ENCODE measurements at regions not wholly inside any gene's neighbourhood (a gene's known extent, or its start where the extent isn't known, plus 50 kb on each side); places are given as distances from the start of the nearest gene placed in this dataset.
"Not testable (repeated sequence)": the region's sequence is repeated elsewhere in the genome, so short reads cannot be mapped to it uniquely, and the experiment has no call there.

DNA sequence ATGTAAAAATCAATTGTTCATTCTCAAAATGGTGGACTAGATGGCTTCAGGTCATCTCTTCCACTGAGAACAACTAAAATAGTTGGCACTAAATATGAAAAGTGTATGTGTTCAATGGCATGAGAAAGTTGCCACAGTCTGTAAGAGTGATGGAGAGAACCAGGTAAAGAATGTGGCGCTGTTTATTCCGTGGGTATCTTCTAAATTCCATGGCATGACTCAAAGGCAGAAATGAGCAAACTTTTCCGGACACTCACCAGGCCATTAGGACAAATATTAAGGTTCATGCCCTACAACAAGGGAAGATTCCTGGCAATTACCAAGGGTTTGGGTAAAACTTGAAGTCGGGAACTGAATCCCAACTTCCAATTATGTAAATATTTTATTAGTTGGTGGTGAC, 825.4 kb upstream of the CDH6 start:
- DNase-seq (ENCODE audit: low spot score), result no peak

DNA sequence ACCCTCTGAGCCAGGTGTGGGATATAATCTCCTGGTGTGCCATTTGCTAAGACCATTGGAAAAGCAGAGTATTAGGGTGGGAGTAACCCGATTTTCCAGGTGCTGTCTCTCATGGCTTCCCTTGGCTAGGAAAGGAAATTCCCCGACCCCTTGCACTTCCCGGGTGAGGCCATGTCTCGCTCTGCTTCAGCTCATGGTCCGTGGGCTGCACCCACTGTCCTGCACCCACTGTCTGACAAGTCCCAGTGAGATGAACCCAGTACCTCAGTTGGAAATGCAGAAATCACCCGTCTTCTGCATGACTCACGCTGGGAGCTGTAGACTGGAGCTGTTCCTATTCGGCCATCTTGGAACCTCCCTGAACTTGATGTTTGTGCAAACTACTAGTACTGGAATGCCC, 828.5 kb upstream of the CDH6 start:
- DNase-seq (ENCODE audit: low spot score), result not testable (repeated sequence)

DNA sequence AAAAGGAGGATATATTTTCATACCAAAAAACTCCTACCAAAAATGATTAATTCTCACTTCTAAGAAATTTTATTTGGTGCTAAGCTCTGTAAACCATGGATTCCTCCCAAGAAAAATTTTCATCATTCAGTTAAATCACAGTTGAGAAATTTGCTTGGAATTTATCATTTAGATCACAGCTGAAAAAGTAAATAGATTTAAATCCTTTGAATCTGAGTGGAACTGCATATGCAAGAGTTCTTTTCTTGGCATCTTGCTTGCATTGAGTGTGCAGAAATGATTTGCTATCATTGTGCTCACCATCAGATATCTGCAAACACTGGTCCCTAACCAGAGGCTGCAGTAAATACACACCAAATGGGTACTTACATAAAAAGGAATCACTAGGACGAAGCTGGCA, 836.1 kb upstream of the CDH6 start:
- DNase-seq (ENCODE audit: low spot score), result no peak

DNA sequence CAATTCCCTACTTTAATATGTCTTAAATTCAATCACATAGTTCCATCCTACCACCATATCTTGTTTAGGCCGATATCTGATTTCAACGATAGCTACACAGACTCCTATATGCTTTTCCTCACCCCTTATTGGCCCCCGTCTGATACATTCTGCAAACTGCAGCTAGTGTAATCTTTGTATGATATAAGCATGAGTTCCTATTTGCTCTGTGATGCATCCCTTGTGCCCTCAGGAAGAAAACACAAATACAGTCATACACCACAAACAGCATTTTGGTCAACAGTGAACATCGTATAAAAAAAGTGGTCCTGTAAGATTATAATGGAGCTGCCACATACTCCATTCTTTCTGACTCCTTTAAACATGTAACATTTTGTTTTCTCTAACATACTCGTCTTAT, 837.8 kb upstream of the CDH6 start:
- no peak for DNase-seq (ENCODE audit: low spot score)

DNA sequence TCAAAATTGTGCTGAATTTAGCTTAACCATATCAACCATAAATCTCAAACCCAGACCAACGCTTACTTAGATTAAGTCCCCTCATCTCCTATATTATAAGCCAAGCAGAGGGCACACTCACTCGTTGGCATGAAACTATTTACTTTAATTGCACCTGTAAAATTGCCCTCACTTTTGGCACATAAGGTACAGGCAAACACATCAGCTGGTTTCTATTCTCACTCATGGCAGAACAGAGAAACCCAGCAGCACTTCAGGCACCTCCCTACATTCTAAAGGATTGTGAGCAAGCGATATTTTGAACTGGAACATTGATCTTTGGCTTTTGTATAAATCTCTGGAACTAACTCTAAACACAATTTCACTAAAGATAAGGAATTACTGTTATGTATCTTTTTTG, 845.6 kb upstream of the CDH6 start:
- DNase-seq (ENCODE audit: low spot score), result no peak

DNA sequence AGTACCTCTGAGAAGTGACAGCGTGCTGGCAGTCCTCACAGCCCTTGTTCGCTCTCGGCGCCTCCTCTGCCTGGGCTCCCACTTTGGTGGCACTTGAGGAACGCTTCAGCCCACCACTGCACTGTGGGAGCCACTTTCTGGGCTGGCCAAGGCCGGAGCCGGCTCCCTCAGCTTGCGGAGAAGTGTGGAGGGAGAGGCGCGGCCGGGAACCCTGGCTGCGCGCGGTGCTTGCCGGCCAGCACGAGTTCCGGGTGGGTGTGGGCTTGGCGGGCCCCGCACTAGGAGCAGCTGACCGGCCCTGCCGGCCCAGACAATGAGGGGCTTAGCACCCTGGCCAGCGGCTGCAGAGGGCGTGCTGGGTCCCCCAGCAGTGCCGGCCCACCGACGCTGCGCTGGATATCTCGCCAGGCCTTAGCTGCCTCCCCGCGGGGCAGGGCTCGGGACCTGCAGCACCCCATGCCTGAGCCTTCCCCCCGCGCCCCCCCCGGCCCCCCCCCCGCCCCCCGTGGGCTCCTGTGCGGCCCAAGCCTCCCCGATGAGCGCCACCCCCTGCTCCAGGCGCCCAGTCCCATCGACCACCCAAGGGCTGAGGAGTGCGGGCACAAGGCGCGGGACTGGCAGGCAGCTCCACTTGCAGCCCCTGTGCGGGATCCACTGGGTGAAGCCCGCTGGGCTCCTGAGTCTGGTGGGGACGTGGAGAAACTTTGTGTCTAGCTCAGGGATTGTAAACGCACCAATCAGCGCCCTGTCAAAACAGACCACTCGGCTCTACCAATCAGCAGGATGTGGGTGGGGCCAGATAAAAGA, 847.7 kb upstream of the CDH6 start:
- not testable (repeated sequence) for DNase-seq (ENCODE audit: low spot score)

DNA sequence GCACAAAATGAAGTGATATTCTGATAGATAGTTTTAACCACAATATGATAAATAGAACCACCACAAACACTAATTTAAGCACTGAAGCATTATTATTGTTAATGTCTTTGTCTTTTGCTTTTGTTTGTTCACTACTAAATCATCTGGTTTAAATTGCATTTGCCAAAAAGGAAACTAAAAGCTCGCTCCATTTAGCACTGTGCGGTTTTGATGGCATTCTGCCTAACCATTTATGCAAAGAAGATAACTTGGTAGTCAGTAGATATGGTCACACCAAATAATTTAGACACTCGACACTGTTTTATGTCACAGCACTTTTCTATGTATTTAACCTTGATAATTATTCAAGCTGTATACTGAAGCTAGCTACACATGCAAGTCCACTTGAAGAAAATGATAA, 849.8 kb upstream of the CDH6 start:
- DNase-seq (ENCODE audit: low spot score), result no peak

DNA sequence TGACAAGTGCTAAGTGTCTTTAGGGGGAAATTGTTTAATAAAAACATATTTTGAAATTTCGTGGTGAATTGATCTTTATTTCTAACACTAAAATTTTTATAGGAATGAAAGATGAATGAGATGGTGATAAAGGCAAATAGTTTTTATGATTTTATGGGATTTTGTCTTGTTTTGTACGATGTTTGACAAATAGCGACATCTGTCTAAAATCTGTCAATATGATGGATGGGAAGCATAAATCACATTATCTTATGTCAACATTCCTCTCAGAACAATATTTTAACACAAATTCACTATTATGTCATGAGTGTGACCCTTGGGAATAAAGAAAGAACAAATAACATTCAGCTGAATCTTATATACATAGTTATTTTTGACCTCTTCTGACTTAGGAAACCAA, 852.0 kb upstream of the CDH6 start:
- DNase-seq (ENCODE audit: low spot score), result no peak

DNA sequence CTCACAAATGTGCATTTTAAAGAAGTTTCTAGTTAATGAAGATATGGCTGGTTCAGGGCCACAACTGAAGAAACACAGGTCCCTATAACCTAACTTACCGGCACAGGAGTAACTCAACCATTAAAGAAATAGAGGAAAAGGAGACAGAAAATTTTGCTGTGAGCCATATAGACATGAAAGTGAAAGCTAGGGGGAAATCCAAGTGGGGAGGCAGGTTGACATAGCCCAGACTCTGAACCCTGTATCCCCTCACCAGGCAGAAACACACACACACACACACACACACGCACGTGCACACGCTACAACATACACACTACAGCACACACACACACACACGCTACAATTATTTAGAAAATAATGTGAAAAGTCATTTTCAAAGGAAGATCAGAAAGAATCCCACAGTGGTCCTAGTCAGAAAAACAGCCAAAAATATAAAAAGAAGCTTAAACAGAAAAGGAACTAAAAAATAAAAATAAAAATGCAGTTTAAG, 856.4 kb upstream of the CDH6 start:
- DNase-seq (ENCODE audit: low spot score), result no peak

DNA sequence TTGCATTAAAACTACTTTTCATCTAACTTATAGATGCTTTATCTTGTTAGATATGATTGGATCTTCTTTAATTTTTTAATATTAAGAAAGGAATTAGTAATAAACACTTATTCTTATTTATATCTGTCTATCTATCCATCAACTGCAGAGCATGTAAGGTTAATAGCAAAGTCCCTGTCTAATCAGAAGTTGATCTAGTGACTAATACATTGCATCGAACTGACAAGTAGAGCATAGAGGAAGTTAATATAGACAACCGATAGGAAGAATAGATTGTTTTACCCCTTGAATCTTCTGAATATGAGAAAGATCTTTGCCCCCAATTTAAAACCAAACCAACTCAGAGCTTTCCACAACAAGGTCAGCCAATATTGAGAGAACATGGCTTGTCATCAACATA, 862.0 kb upstream of the CDH6 start:
- no peak for DNase-seq (ENCODE audit: low spot score)

DNA sequence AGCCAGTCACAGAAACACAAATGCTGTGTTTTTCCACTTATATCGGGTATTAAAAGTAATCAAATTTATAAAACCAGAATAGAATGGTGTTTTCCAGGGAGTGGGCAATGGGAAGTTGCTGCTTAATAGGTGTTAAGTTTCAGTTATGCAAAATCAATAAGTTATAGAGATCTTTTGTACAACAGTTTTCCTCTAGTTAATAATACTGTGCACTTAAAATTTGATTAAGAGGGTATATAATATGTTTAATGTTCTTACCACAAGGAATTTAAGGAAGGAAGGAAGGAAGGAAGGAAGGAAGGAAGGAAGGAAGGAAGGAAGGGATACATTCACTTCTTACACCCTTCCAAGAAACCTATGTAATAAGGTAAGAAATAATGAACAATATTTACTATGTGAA, 867.7 kb upstream of the CDH6 start:
- no peak for DNase-seq (ENCODE audit: low spot score)

DNA sequence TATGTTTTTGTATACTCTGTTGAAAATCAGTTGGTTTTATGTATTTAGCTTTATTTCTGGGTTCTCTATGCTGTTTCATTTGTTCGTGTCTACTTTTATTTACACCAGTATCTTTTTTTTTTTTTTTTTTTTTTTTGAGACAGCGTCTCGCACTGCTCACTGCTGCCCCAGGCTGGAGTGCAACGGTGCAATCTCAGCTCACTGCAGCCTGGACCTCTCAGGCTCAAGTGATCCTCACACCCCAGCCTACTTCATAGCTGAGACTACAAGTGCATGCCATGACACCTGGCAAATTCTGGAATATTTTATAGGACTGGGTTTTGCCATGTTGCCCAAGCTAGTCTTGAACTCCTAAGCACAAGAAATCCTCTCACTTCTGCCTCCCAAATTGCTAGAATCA, 869.4 kb upstream of the CDH6 start:
- no peak for DNase-seq (ENCODE audit: low spot score)

DNA sequence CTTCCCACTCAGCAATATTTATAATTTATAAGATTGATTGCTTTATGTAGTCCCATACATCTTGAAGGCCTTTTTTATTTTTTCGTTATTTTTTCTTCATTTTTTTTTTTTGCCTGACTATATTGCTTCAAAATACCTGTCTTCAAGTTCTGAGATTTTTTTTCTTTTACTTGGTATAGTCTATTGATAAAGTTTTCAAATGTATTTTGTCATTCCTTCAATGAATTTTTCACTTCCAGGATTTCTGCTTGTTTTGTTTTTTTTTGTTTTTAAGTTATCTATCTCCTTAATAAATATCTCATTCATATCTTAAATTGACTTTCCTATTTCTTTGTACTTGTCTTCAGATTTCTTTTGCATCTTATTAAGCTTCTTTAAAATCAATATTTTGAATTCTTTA, 905.6 kb upstream of the CDH6 start:
- no peak for DNase-seq (ENCODE audit: low spot score)

DNA sequence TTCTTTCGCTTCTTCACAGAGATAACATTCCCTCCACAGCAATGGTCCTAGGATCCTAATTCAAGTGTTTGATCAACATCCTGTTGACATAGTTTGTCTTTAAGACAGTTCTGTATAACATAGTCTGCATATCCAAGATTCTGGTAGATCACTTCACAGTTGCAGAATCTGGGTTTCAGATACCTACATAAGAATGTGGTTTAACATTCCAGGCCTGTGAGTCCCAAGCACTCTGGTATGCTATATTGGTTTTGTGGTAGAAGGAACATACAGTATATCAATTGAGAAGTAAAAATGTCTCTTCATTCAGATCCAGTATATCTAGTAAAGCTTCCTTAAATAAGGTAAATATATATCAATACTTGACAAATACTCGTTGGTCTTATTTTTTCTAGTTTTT, 914.2 kb upstream of the CDH6 start:
- DNase-seq (ENCODE audit: low spot score), result no peak

DNA sequence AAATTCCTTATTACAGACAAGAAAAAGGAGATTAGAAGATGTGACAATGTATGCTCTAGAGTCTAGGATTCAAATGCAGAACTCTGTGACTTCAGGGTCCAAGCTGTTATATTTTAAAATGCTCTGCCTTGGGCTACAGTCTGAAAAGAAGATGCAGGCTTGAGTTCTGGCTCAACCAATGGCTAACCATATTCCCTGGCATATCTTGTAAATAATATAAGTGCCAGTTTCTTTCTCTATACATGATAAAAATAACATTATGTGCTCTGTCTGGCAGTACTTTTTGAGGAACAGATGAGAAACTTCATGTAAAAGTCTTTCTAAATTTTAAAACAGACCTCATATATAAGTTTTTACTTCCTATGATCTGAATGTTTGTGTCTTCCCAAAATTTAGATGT, 926.5 kb upstream of the CDH6 start:
- DNase-seq (ENCODE audit: low spot score), result no peak

DNA sequence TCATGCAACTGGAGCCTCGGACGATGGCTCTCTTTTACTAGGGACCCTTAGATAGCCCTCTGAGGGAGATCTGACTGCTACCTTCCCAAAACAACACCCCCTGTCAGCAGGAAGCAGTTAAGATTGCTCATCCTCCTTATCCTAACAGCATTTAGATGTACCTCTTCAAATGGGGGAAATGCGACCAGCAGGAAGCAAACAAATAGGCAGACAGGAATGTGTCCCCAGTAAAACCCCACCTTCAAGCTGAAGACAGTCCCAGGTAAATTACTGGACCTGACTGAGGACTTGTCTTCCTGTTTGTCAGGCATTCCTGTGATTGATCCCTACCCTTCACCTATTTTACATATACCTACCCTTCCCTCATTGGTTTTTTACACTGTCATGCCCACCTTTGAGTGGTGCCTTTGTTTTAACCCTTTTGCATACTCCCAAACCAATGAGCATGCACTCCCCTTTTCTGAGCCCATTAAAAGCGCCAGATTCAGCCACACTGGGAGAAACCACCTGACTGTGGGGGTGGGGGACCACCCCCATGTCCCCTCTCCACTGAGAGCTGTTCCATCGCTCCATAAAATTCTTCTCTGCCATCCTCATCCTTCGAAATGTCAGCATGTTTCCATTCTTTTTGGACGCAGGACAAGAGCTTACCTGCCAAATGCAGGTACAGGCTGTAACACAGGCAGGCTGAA, 954.0 kb upstream of the CDH6 start:
- DNase-seq (ENCODE audit: low spot score), result no peak

DNA sequence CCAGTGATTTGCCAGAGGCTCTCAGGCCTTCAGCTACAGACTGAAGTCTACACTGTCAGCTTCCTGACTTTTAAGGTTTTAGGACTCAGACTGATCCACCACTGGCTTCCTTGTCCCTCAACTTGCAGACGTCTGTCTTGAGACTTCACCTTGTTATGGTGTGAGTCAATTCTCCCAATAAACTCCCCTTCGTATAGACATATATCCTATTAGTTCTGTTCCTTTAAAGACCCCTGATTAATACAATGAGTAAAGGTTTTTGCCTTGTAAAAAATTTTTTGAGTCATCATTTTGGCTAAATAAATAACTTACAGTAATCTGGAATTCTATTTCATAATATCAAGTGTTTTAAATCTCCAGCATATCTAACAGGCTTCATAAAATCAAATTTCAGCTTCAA, 956.3 kb upstream of the CDH6 start:
- DNase-seq (ENCODE audit: low spot score), result no peak

DNA sequence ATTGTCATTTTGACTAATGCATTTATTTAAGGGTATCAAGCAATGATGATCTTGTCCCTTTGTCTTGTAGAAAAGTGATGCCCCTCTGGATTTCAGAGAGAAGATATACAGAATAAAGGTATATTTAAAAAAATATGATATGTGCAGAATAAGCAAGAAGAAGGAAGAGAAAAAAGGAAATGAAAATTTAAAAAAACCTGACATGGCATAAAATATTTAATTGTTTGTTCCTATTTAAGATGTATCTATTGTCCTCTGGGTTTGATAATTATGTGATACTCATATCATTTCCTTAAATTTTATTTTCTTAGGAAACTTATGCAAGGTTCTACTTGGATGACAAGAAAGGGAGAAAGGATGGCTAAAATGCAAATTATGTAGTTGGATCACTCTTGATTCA, 983.7 kb upstream of the CDH6 start:
- DNase-seq (ENCODE audit: low spot score), result no peak

DNA sequence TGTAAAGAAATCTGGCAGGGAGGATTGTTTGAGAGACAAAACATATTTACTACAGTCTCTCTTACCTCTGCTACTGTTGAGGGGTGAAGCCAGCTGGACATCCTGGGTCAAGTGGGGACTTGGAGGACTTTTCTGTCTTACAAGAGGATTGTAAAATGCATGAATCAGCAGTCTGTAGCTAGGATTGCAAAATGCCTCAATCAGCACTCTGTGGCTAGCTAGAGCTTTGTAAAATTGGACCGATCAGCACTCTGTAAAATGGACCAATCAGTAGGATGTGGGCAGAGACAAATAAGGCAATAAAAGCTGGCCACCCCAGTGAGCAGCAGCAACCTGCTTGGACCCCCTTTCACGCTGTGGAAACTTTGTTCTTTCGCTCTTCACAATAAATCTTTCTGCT, 995.8 kb upstream of the CDH6 start:
- DNase-seq (ENCODE audit: low spot score), result no peak

DNA sequence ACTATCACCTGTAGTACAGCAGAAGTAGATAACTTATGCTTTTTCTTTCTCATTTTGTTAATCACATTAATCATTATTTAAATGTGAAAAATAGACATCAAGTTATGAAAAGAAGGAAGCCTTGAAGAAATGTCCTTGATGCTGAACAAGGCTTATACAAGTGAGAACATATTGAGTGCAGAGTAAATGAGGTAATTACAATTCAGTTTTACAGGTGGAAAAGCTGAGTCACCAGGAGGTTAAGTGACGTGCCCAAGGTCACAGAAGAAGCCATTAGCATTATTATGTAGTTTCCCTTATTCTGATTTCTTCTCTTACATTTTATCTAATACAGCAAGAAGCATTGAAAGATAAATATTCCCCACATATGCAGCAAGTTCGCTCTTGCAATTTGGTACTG, 998.5 kb upstream of the CDH6 start:
- no peak for DNase-seq (ENCODE audit: low spot score)

DNA sequence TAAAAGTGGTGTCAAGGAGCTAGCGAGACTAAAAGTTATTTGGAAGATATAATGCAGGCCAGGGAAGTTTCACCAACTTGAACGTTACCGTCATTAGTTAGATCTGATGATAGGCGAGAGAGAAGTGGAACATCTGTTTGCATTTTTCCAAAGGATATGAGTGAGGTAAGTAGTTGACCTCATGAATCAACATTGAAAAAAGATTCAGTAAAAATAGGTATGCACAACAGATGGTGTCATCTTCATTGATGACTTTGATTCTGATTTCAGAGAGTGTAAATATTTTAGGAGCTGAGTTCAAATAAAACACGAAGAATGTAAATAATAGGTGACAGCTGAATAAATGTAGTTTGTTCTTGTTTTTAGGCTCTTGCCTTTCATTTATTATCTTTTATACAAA, 998.9 kb upstream of the CDH6 start:
- no peak for DNase-seq (ENCODE audit: low spot score)

DNA sequence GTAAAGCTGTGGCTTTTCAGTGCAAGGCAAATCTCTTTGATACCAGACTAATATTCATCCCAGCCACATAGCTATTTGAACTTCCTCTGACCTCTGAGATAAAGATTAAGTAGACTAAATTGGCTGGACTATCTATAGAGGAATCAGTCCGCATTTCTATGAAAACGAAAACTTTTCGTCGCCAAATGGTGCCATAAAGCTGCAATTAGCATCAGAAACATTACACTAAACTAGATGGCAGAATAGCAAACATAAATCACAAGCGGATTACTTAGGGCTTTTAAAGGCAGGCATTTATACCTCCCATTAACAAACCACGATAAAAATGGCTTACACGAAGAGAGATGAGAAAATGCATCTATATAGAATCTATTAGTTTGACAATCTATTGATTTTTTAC, 1009.7 kb upstream of the CDH6 start:
- DNase-seq (ENCODE audit: low spot score), result no peak

DNA sequence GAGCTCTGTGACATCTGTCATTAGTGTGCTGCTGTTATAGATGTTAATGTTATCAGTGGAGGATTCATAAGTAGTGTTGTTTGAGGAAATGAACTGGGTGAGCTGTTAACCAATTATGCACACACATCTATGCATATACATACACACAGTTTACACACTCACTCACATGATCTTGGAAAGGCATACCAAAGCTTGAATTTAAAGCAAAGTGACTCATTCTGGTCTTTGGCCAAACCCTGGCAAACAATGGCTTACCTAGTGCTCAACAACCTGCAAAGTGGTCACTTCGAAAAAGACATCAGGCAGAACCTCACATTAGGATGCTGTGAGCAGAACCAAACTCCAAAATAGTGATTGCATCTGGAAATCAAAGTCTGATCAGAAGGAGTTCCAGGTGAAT, 1037.3 kb upstream of the CDH6 start:
- DNase-seq (ENCODE audit: low spot score), result no peak

DNA sequence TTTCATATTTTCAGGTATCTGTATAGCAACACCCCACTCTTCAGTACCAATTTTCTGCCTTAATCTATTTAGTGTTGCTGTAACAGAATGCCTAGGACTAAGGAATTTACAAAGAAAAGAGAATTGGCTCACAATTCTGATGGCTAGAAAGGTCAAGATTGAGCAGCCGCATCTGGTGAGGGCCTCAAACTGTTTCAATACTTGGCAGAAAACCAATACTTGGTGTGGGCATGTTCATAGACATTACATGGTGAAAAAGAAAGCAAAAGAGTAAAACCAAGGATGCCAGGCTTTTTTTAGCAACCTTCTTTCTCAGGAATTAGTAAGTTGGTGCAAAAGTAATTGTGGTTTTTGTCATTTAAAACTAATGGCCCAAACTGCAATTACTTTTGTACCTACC, 1041.1 kb upstream of the CDH6 start:
- DNase-seq (ENCODE audit: low spot score), result no peak
